DND-41 (cell line): ENCODE measurements at regions not wholly inside any gene's neighbourhood (a gene's known extent, or its start where the extent isn't known, plus 50 kb on each side); places are given as distances from the start of the nearest gene placed in this dataset.
"Not testable (repeated sequence)": the region's sequence is repeated elsewhere in the genome, so short reads cannot be mapped to it uniquely, and the experiment has no call there.

ENCODE experiments used
- ATAC-seq: fragments of 200-7000 bp; cut with Tn5 transposase; 3 replicates; pipeline ENCODE4 v1.9.1; 2021; ENCODE audit warnings: low read depth; ENCODE audit not compliant: insufficient read depth
- DNase-seq: peaks from one replicate; pipeline ENCODE4 v3.0.0-alpha.2; 2020
- H2AFZ ChIP-seq: 2 replicates; pipeline ENCODE4 v1.6.0; 2012; ENCODE audit warnings: low read depth, low read length
- H3K27ac ChIP-seq: 2 replicates; pipeline ENCODE4 v1.5.1; 2012; ENCODE audit warnings: low read length, inconsistent platforms
- H3K27me3 ChIP-seq: fragments of 200-600 bp; sonication (generic); 2 replicates; pipeline ENCODE4 v1.6.0; 2012; ENCODE audit warnings: low read length, mild to moderate bottlenecking, inconsistent platforms; ENCODE audit not compliant: insufficient read depth, poor library complexity
- H3K36me3 ChIP-seq: 2 replicates; pipeline ENCODE4 v1.5.1; 2012; ENCODE audit warnings: low read length, inconsistent platforms; ENCODE audit not compliant: insufficient read depth
- H3K4me1 ChIP-seq: 2 replicates; pipeline ENCODE4 v1.5.1; 2012; ENCODE audit warnings: mild to moderate bottlenecking, low read length; ENCODE audit not compliant: insufficient read depth
- H3K4me2 ChIP-seq: 2 replicates; pipeline ENCODE4 v1.6.0; 2012; ENCODE audit warnings: mild to moderate bottlenecking, moderate library complexity, low read length, inconsistent platforms; ENCODE audit not compliant: insufficient read depth
- H3K4me3 ChIP-seq, 2 experiments: fragments of 200-600 bp in 1 of 2; shearing (Covaris generic) in 1 of 2; 2 replicates each; pipeline ENCODE4 v1.5.1; 2012 to 2016; ENCODE audit warnings: inconsistent platforms in 2 of 2, low read length in 2 of 2, mild to moderate bottlenecking in 2 of 2, low read depth in 1 of 2, moderate library complexity in 1 of 2
- H3K79me2 ChIP-seq: 2 replicates; pipeline ENCODE4 v1.6.0; 2012; ENCODE audit warnings: low read length, inconsistent platforms; ENCODE audit not compliant: insufficient read depth
- H3K9ac ChIP-seq: 2 replicates; pipeline ENCODE4 v1.6.0; 2012; ENCODE audit warnings: low read depth, mild to moderate bottlenecking, inconsistent platforms, low read length, moderate library complexity
- H3K9me3 ChIP-seq: 2 replicates; pipeline ENCODE4 v1.5.1; 2012; ENCODE audit warnings: low read length, moderate library complexity, mild to moderate bottlenecking, inconsistent platforms; ENCODE audit not compliant: insufficient read depth, severe bottlenecking
- H4K20me1 ChIP-seq: 2 replicates; pipeline ENCODE4 v1.6.0; 2012; ENCODE audit warnings: low read length; ENCODE audit not compliant: insufficient read depth
- CTCF ChIP-seq: IDR thresholded peaks from 2 replicates; pipeline ENCODE4 v1.5.1; 2012; ENCODE audit warnings: borderline replicate concordance, low read length, moderate library complexity, mild to moderate bottlenecking; ENCODE audit not compliant: poor library complexity, severe bottlenecking; ENCODE audit errors: extremely low read depth
- EZH2 ChIP-seq: IDR thresholded peaks from 3 replicates; pipeline ENCODE4 v1.6.1; 2012; ENCODE audit warnings: borderline replicate concordance, low read depth, mild to moderate bottlenecking, moderate library complexity, low read length, inconsistent platforms; ENCODE audit not compliant: severe bottlenecking

DNA sequence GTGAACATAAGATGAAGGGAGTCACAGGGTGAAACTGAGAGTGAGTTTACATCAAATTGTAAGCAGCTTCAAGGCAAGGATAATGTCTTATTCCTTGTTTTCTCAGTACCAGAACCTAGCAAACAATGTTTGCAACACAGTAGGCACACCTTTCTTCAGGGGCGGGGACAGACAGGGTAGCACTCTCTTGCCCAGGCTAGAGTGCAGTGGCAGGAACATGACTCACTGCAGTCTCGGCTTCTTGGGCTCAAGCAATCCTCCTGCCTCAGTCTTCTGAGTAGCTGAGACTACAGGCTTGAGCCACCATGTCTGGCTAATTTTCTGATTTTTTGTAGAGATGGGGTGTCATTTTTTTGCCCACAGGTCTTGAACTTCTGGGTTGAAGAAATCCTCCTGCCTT lies 299.8 kb downstream of the CD83 start:
- H3K9me3 ChIP-seq: no peaks in the 10 kb centered on the region
- H3K27me3 ChIP-seq: no peaks in the 10 kb centered on the region
- H2AFZ ChIP-seq: no peak overlapping the region
- DNase-seq: no peak
- H3K27ac ChIP-seq: no peak overlapping the region
- H3K4me3 ChIP-seq: no peak overlapping the region
- ATAC-seq: no peak
- H3K9ac ChIP-seq: no peak overlapping the region
- no peaks in the 10 kb centered on the region for H3K36me3 ChIP-seq
- H3K79me2 ChIP-seq: no peaks in the 10 kb centered on the region
- H4K20me1 ChIP-seq: no peaks in the 10 kb centered on the region
- TF ChIP-seq CTCF (no peak), EZH2 (no peak)
- H3K4me1 ChIP-seq: 0 out of 2 replicates have a peak, but pooled peaks cover under 1% of the 10 kb centered on the region
- H3K4me2 ChIP-seq: no peak overlapping the region

- H3K4me2 ChIP-seq, H2AFZ ChIP-seq, H3K36me3 ChIP-seq, DNase-seq, H3K9ac ChIP-seq, H3K27ac ChIP-seq, H4K20me1 ChIP-seq, H3K27me3 ChIP-seq, H3K79me2 ChIP-seq, H3K4me3 ChIP-seq, H3K9me3 ChIP-seq, ATAC-seq: not testable (repeated sequence)
- peaks cover 11% of the 10 kb centered on the region; the same call in 1 of the 2 replicates for H3K4me1 ChIP-seq
Measured at GRCh38 chr6:14419224-14419623, 301.7 kb downstream of the CD83 start.

- TF ChIP-seq EZH2 (no peak), CTCF (no peak)
- no peak for ATAC-seq
- Histone ChIP-seq H4K20me1 (no peaks in the 10 kb centered on the region), H2AFZ (no peak overlapping the region), H3K4me2 (no peak overlapping the region), H3K9ac (no peak overlapping the region), H3K4me1 (peaks cover 11% of the 10 kb centered on the region; the same call in 1 of the 2 replicates), H3K9me3 (no peaks in the 10 kb centered on the region), H3K36me3 (no peaks in the 10 kb centered on the region), H3K4me3 (no peak overlapping the region), H3K27me3 (no peaks in the 10 kb centered on the region), H3K79me2 (no peaks in the 10 kb centered on the region), H3K27ac (no peak overlapping the region)
- DNase-seq: no peak
Measured at GRCh38 chr6:14422061-14422460, 304.5 kb downstream of the CD83 start.

- no peak for DNase-seq
- ATAC-seq: peak; percentile 62; the same call in 2 of the 3 replicates
- no peaks in the 10 kb centered on the region for H3K9me3 ChIP-seq
- H3K4me3 ChIP-seq: no peak overlapping the region
- no peak overlapping the region for H3K9ac ChIP-seq
- no peak overlapping the region for H2AFZ ChIP-seq
- H3K27me3 ChIP-seq: no peaks in the 10 kb centered on the region
- no peaks in the 10 kb centered on the region for H4K20me1 ChIP-seq
- H3K79me2 ChIP-seq: no peaks in the 10 kb centered on the region
- no peak overlapping the region for H3K4me2 ChIP-seq
- no peak for TF ChIP-seq CTCF
- TF ChIP-seq EZH2: no peak
- peaks cover 11% of the 10 kb centered on the region; the same call in 1 of the 2 replicates for H3K4me1 ChIP-seq
- H3K36me3 ChIP-seq: no peaks in the 10 kb centered on the region
- H3K27ac ChIP-seq: no peak overlapping the region
Measured at GRCh38 chr6:14422917-14423316, 305.3 kb downstream of the CD83 start.
